Calu3 (cell line): ENCODE measurements at regions not wholly inside any gene's neighbourhood (a gene's known extent, or its start where the extent isn't known, plus 50 kb on each side); places are given as distances from the start of the nearest gene placed in this dataset.

Experiments
- BruUV-seq: library from RNA; stranded (reverse); fragments of 400-500 nt; replicated peaks from 2 replicates; lab custom pipeline; 2021; lab: Mats Ljungman, UMichigan
- CTCF ChIA-PET: fragments of 300-600 bp; sonication (Branson Sonifier 250); formaldehyde crosslinking; loops from one replicate; lab custom pipeline; 2022; ENCODE audit warnings: antibody characterized with exemption; lab: Charles Lee
- DNase-seq: peaks from one replicate; pipeline ENCODE4 v3.0.0; 2022
- H3K27ac Mint-ChIP-seq: one replicate; pipeline ENCODE4 v1.8.0; 2022; ENCODE audit warnings: mixed read lengths; ENCODE audit not compliant: unreplicated experiment
- H3K27me3 Mint-ChIP-seq: one replicate; pipeline ENCODE4 v1.8.0; 2022; ENCODE audit warnings: mixed read lengths; ENCODE audit not compliant: unreplicated experiment
- H3K36me3 Mint-ChIP-seq: one replicate; pipeline ENCODE4 v1.8.0; 2022; ENCODE audit warnings: mild to moderate bottlenecking, moderate library complexity, mixed read lengths; ENCODE audit not compliant: insufficient read depth, unreplicated experiment
- H3K4me1 Mint-ChIP-seq: one replicate; pipeline ENCODE4 v1.8.0; 2022; ENCODE audit warnings: mild to moderate bottlenecking, low read depth, mixed read lengths; ENCODE audit not compliant: unreplicated experiment
- H3K4me3 Mint-ChIP-seq: one replicate; pipeline ENCODE4 v1.8.0; 2022; ENCODE audit warnings: mild to moderate bottlenecking, low read depth, moderate library complexity, mixed read lengths; ENCODE audit not compliant: unreplicated experiment
- H3K9me3 Mint-ChIP-seq: one replicate; pipeline ENCODE4 v1.8.0; 2022; ENCODE audit warnings: low read depth, mixed read lengths; ENCODE audit not compliant: unreplicated experiment
- CTCF ChIP-seq: fragments of 200-600 bp; IDR thresholded peaks from one replicate; pipeline ENCODE4 v1.8.0; 2022; ENCODE audit warnings: antibody characterized with exemption; ENCODE audit not compliant: unreplicated experiment
- intact Hi-C: fragments of 100-400 bp; cut with micrococcal nuclease; formaldehyde crosslinking; loops from one replicate; pipeline ENCODE4 v1.10.0; 2022; ENCODE audit not compliant: unreplicated experiment

GRCh38 chr6:105808571-105808970, 277.6 kb upstream of the PRDM1 start:
- intact Hi-C loops = no loop called here
- H3K9me3 Mint-ChIP-seq = no peaks in the 10 kb centered on the region
- peaks cover 12% of the 10 kb centered on the region for H3K4me1 Mint-ChIP-seq
- CTCF ChIA-PET = no interaction called here
- H3K4me3 Mint-ChIP-seq = no peak overlapping the region
- no peaks in the 10 kb centered on the region for H3K27me3 Mint-ChIP-seq
- DNase-seq = no peak
- no TSS peak for BruUV-seq
- no peak overlapping the region for H3K27ac Mint-ChIP-seq
- no peak for TF ChIP-seq CTCF
- H3K36me3 Mint-ChIP-seq = no peaks in the 10 kb centered on the region

- no peak for TF ChIP-seq CTCF
- no TSS peak for BruUV-seq
- Mint-ChIP-seq H3K36me3 (no peaks in the 10 kb centered on the region), H3K27ac (no peak overlapping the region), H3K4me3 (no peak overlapping the region), H3K27me3 (no peaks in the 10 kb centered on the region), H3K9me3 (no peaks in the 10 kb centered on the region), H3K4me1 (peaks cover 12% of the 10 kb centered on the region)
- CTCF ChIA-PET = no interaction called here
- no peak for DNase-seq
- intact Hi-C loops = no loop called here
These were observed 278.2 kb upstream of the PRDM1 start for GRCh38 chr6:105807905-105808304.

- no peak for DNase-seq
- Mint-ChIP-seq H3K27ac (no peak overlapping the region), H3K36me3 (no peaks in the 10 kb centered on the region), H3K4me1 (peaks cover 12% of the 10 kb centered on the region), H3K4me3 (no peak overlapping the region), H3K9me3 (no peaks in the 10 kb centered on the region), H3K27me3 (no peaks in the 10 kb centered on the region)
- intact Hi-C loops = no loop called here
- CTCF ChIA-PET = no interaction called here
- no TSS peak for BruUV-seq
- no peak for TF ChIP-seq CTCF
These were observed 279.6 kb upstream of the PRDM1 start for GRCh38 chr6:105806486-105806920.

GRCh38 chr6:105805501-105806023, 280.6 kb upstream of the PRDM1 start:
- H3K36me3 Mint-ChIP-seq = no peaks in the 10 kb centered on the region
- peaks cover 8% of the 10 kb centered on the region for H3K4me1 Mint-ChIP-seq
- no peak overlapping the region for H3K4me3 Mint-ChIP-seq
- intact Hi-C loops = no loop called here
- no peaks in the 10 kb centered on the region for H3K9me3 Mint-ChIP-seq
- BruUV-seq = no TSS peak
- no peaks in the 10 kb centered on the region for H3K27me3 Mint-ChIP-seq
- no peak overlapping the region for H3K27ac Mint-ChIP-seq
- CTCF ChIA-PET = no interaction called here
- TF ChIP-seq CTCF = no peak
- no peak for DNase-seq
